H1 (cell line): ENCODE measurements at regions not wholly inside any gene's neighbourhood (a gene's known extent, or its start where the extent isn't known, plus 50 kb on each side); places are given as distances from the start of the nearest gene placed in this dataset.

Source experiments
- CTCF ChIA-PET: fragments of 300-600 bp; sonication (Branson Sonifier 250); formaldehyde crosslinking; loops from one replicate; lab custom pipeline; 2021; ENCODE audit not compliant: partially characterized antibody; lab: Charles Lee
- POLR2A ChIA-PET: fragments of 300-600 bp; sonication (Branson Sonifier 250); formaldehyde crosslinking; loops from one replicate; lab custom pipeline; 2021; ENCODE audit warnings: inconsistent platforms; ENCODE audit not compliant: partially characterized antibody; lab: Charles Lee
- DNase-seq, 2 experiments: peaks; one replicate each; pipeline versions ENCODE4 v3.0.0 to v3.0.0-alpha.2; 2010 to 2022; ENCODE audit warnings: low spot score in 2 of 2, low read depth in 1 of 2, mixed read lengths in 1 of 2
- FAIRE-seq: peaks from 2 replicates; lab custom pipeline; 2011; peaks lifted over from hg19 to GRCh38; lab: Jason Lieb, UNC
- H2AFZ ChIP-seq: 2 replicates; pipeline ENCODE4 v1.8.1; 2012; ENCODE audit warnings: low read length, inconsistent platforms
- H2AK5ac ChIP-seq: 2 replicates; pipeline ENCODE4 v1.6.1; 2013; ENCODE audit warnings: low read depth, low read length
- H2BK120ac ChIP-seq: replicated peaks from 2 replicates; pipeline ENCODE3; 2013; ENCODE audit warnings: low read depth, low read length, inconsistent platforms
- H2BK12ac ChIP-seq: 2 replicates; pipeline ENCODE4 v1.6.1; 2013; ENCODE audit warnings: low read depth, low read length
- H2BK15ac ChIP-seq: 2 replicates; pipeline ENCODE4 v1.6.1; 2013; ENCODE audit warnings: low read length
- H2BK20ac ChIP-seq: 2 replicates; pipeline ENCODE4 v1.6.1; 2013; ENCODE audit warnings: low read length
- H2BK5ac ChIP-seq: 2 replicates; pipeline ENCODE4 v1.6.1; 2013; ENCODE audit warnings: low read depth, low read length
- H3K14ac ChIP-seq: 2 replicates; pipeline ENCODE4 v1.6.1; 2013; ENCODE audit warnings: inconsistent platforms; ENCODE audit not compliant: insufficient read length
- H3K18ac ChIP-seq: 2 replicates; pipeline ENCODE4 v1.6.1; 2013; ENCODE audit warnings: low read length; ENCODE audit errors: extremely low read depth
- H3K23ac ChIP-seq: 2 replicates; pipeline ENCODE4 v1.6.1; 2013; ENCODE audit warnings: inconsistent platforms; ENCODE audit not compliant: insufficient read length
- H3K23me2 ChIP-seq: 2 replicates; pipeline ENCODE4 v1.6.1; 2013; ENCODE audit warnings: low read depth, low read length
- H3K27ac ChIP-seq: 2 replicates; pipeline ENCODE4 v1.6.1; 2011; ENCODE audit warnings: low read depth, low read length, inconsistent platforms
- H3K27me3 ChIP-seq, 4 experiments: replicated peaks in 1 of 4; 1 replicate in 1 of 4; 2 replicates in 3 of 4; pipeline versions ENCODE4 v1.6.1 to v1.8.1; 2011 to 2013; ENCODE audit warnings: low read length in 3 of 4, mild to moderate bottlenecking in 3 of 4, inconsistent platforms in 2 of 4, mixed read lengths in 2 of 4, moderate library complexity in 1 of 4; ENCODE audit not compliant: control insufficient read depth in 3 of 4, insufficient read depth in 3 of 4; ENCODE audit errors: extremely low read depth in 1 of 4
- H3K36me3 ChIP-seq, 4 experiments: 2 replicates each; pipeline versions ENCODE4 v1.6.1 to v1.8.1; 2011 to 2013; ENCODE audit warnings: mild to moderate bottlenecking in 4 of 4, low read length in 3 of 4, moderate library complexity in 2 of 4, control low read depth in 1 of 4, inconsistent platforms in 1 of 4; ENCODE audit not compliant: insufficient read depth in 4 of 4, control insufficient read depth in 2 of 4
- H3K4ac ChIP-seq: replicated peaks from 2 replicates; pipeline ENCODE3; 2013; ENCODE audit warnings: low read length, low read depth, mixed read lengths, inconsistent platforms; ENCODE audit not compliant: insufficient read length
- H3K4me1 ChIP-seq, 4 experiments: replicated peaks in 1 of 4; 1 replicate in 1 of 4; 2 replicates in 3 of 4; pipeline versions ENCODE4 v1.6.1 to v1.8.1; 2011 to 2013; ENCODE audit warnings: low read length in 3 of 4, inconsistent platforms in 2 of 4, mixed read lengths in 1 of 4; ENCODE audit not compliant: insufficient read depth in 4 of 4, control insufficient read depth in 3 of 4
- H3K4me2 ChIP-seq, 2 experiments: 2 replicates each; pipeline versions ENCODE4 v1.6.1 to v1.8.1; 2011 to 2013; ENCODE audit warnings: low read depth in 2 of 2, low read length in 2 of 2, control low read depth in 1 of 2, inconsistent platforms in 1 of 2, mild to moderate bottlenecking in 1 of 2; ENCODE audit not compliant: insufficient read depth in 1 of 2
- H3K4me3 ChIP-seq, 4 experiments: fragments of 200-600, 300-600 bp in 1 of 4; sonication (generic), shearing (Covaris generic), sonication (Bioruptor Twin) in 1 of 4; 2 replicates each; pipeline versions ENCODE4 v1.5.1 to v1.8.1; 2011 to 2016; ENCODE audit warnings: low read length in 4 of 4, low read depth in 3 of 4, control low read depth in 2 of 4, inconsistent platforms in 2 of 4, mild to moderate bottlenecking in 2 of 4, mixed read lengths in 1 of 4, moderate library complexity in 1 of 4; ENCODE audit not compliant: insufficient read depth in 2 of 4; ENCODE audit errors: extremely low read depth in 1 of 4
- H3K56ac ChIP-seq: replicated peaks from 2 replicates; pipeline ENCODE3; 2013; ENCODE audit warnings: low read depth, mild to moderate bottlenecking, mixed read lengths, low read length, inconsistent platforms; ENCODE audit not compliant: insufficient read length
- H3K79me1 ChIP-seq: 2 replicates; pipeline ENCODE4 v1.6.1; 2013; ENCODE audit warnings: low read depth, low read length, control low read depth
- H3K79me2 ChIP-seq, 2 experiments: 2 replicates each; pipeline versions ENCODE4 v1.6.1 to v1.8.1; 2012 to 2013; ENCODE audit warnings: low read length in 2 of 2, mild to moderate bottlenecking in 2 of 2, inconsistent platforms in 1 of 2; ENCODE audit not compliant: insufficient read depth in 2 of 2, control insufficient read depth in 1 of 2
- H3K9ac ChIP-seq, 4 experiments: replicated peaks in 1 of 4; 1 replicate in 1 of 4; 2 replicates in 3 of 4; pipeline versions ENCODE4 v1.6.1 to v1.8.1; 2011 to 2013; ENCODE audit warnings: low read depth in 3 of 4, low read length in 3 of 4, control low read depth in 2 of 4, mild to moderate bottlenecking in 2 of 4, moderate library complexity in 2 of 4, inconsistent platforms in 1 of 4; ENCODE audit errors: extremely low read depth in 1 of 4
- H3K9me3 ChIP-seq, 2 experiments: 2 replicates each; pipeline versions ENCODE4 v1.6.1 to v1.8.1; 2012 to 2013; ENCODE audit warnings: mild to moderate bottlenecking in 2 of 2, moderate library complexity in 2 of 2, control low read depth in 1 of 2, inconsistent platforms in 1 of 2, low read depth in 1 of 2, low read length in 1 of 2, mixed read lengths in 1 of 2; ENCODE audit not compliant: insufficient read depth in 2 of 2
- H4K20me1 ChIP-seq, 2 experiments: replicated peaks in 1 of 2; 2 replicates each; pipeline versions ENCODE3 to v1.8.1; 2011 to 2013; ENCODE audit warnings: inconsistent platforms in 2 of 2, low read length in 2 of 2, mild to moderate bottlenecking in 1 of 2; ENCODE audit not compliant: insufficient read depth in 2 of 2, control insufficient read depth in 1 of 2
- H4K5ac ChIP-seq: 2 replicates; pipeline ENCODE4 v1.6.1; 2013; ENCODE audit warnings: low read length, low read depth, mixed read lengths, inconsistent platforms; ENCODE audit not compliant: insufficient read length
- H4K8ac ChIP-seq: 2 replicates; pipeline ENCODE4 v1.8.0; 2013; ENCODE audit warnings: mild to moderate bottlenecking, moderate library complexity, low read length, inconsistent platforms; ENCODE audit not compliant: insufficient read depth; ENCODE audit errors: extremely low read depth
- H4K91ac ChIP-seq: replicated peaks from 2 replicates; pipeline ENCODE3; 2013; ENCODE audit warnings: low read length, mixed read lengths, inconsistent platforms; ENCODE audit not compliant: insufficient read length
- SIRT6 ChIP-seq: IDR thresholded peaks from one replicate; pipeline ENCODE4 v1.7.1; 2012; ENCODE audit warnings: low read length, inconsistent platforms
- WGBS, 2 experiments: shearing (Covaris generic) in 1 of 2; methylation state at CpG; one replicate each; pipeline versions ENCODE4 v1.1.6 to v1.1.7; 2013 to 2015; ENCODE audit warnings: low lambda C conversion rate in 2 of 2, mixed read lengths in 2 of 2, inconsistent platforms in 1 of 2, low coverage in 1 of 2, missing lambda C conversion rate in 1 of 2; ENCODE audit not compliant: insufficient replicate concordance in 2 of 2, insufficient coverage in 1 of 2, insufficient read length in 1 of 2; ENCODE audit errors: extremely low coverage in 1 of 2, missing lambda C conversion rate in 1 of 2; 5-methylcytosine and 5-hydroxymethylcytosine counted together

DNA sequence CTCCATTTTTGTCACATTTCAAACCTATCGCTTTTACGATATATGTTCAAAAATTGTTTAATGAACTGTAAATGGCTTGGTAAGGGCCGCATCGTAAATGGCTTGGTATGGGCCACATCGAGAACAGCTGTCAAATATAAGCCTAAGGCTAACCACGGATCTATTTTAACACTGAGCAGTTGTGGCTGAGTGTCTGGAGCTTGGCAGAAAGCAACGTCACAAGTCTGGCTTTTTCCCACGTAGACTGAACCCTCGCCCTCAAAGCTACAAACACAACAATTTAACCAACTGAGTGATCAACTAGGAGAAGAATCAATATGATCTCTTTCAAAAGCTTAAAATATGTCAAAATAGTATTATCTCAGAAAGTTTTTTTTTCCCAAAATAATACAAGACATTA lies 71.4 kb upstream of the PRSS16 start:
- no peak overlapping the region for H2BK15ac ChIP-seq
- H3K14ac ChIP-seq = no peak overlapping the region
- H3K18ac ChIP-seq = no peak overlapping the region
- H3K23ac ChIP-seq = no peak overlapping the region
- no peaks in the 10 kb centered on the region for H3K9me3 ChIP-seq
- H2BK20ac ChIP-seq = no peak overlapping the region
- H2AFZ ChIP-seq = no peak overlapping the region
- ChIA-PET POLR2A (interaction anchor here (0.6 to 4.9 kb wide), 5 partner anchors 12 to 632 kb away, joined by 3 to 56 read pairs (median 20); a partner anchor contains a TSS), CTCF (interaction anchor here (0.8 to 1.4 kb wide), 4 partner anchors 12 to 23 kb away, joined by 3 to 7 read pairs (median 4); no protein-coding TSS in a partner anchor)
- H3K23me2 ChIP-seq = peaks cover 6% of the 10 kb centered on the region
- no peak overlapping the region for H4K5ac ChIP-seq
- WGBS, 2 experiments = 78% methylated on average over 9 of the region's 9 CpGs; no CpG with 5 or more reads in 1 of the 2 experiments
- H2BK120ac ChIP-seq = no peak overlapping the region
- H3K27ac ChIP-seq = no peak overlapping the region
- H3K4me1 ChIP-seq = peaks cover 0 to 6% (median 1%) of the 10 kb centered on the region in 4 experiments; a peak in 3 of 7 replicates
- H3K36me3 ChIP-seq = no peaks in the 10 kb centered on the region
- no peak for TF ChIP-seq SIRT6
- H3K4ac ChIP-seq = no peak overlapping the region
- no peak overlapping the region for H2AK5ac ChIP-seq
- H3K4me3 ChIP-seq = peak overlapping the region in 2 of 4 experiments; percentile 100; a peak in 5 of 8 replicates
- peak; percentile 36 for FAIRE-seq
- no peak overlapping the region for H2BK12ac ChIP-seq
- DNase-seq = no peak
- H3K27me3 ChIP-seq = no peaks in the 10 kb centered on the region
- peak overlapping the region; percentile 57 to 79 for H3K4me2 ChIP-seq
- H4K8ac ChIP-seq = no peak overlapping the region
- no peak overlapping the region for H3K9ac ChIP-seq
- H3K79me1 ChIP-seq = no peaks in the 10 kb centered on the region; the same call in 1 of the 2 replicates
- H4K20me1 ChIP-seq = no peaks in the 10 kb centered on the region
- no peak overlapping the region for H3K56ac ChIP-seq
- H4K91ac ChIP-seq = no peak overlapping the region
- no peaks in the 10 kb centered on the region for H3K79me2 ChIP-seq
- no peak overlapping the region for H2BK5ac ChIP-seq
